GM12878 (cell line): ENCODE measurements at regions not wholly inside any gene's neighbourhood (a gene's known extent, or its start where the extent isn't known, plus 50 kb on each side); places are given as distances from the start of the nearest gene placed in this dataset.

Source experiments
- GATAD2B ChIP-seq: fragments of 450-650 bp; conservative IDR thresholded peaks from 2 replicates; pipeline ENCODE4 v1.6.1; 2017; ENCODE audit warnings: low read depth, mild to moderate bottlenecking, moderate library complexity
- HCFC1 ChIP-seq: fragments of 150-350 bp; IDR thresholded peaks from 2 replicates; pipeline ENCODE4 v1.6.1; 2014; ENCODE audit warnings: low read length
- IKZF1 ChIP-seq: fragments of 450-650 bp; conservative IDR thresholded peaks from 2 replicates; pipeline ENCODE4 v1.6.1; 2017; ENCODE audit warnings: antibody characterized with exemption, mild to moderate bottlenecking
- KAT2A ChIP-seq: conservative IDR thresholded peaks from 2 replicates; pipeline ENCODE4 v1.6.1; 2011; ENCODE audit warnings: low read depth, low read length; ENCODE audit not compliant: control insufficient read depth
- RCOR1 ChIP-seq: conservative IDR thresholded peaks from 2 replicates; pipeline ENCODE4 v1.6.1; 2012; ENCODE audit warnings: low read depth, low read length, improper control_type of control experiment
- SREBF1 ChIP-seq: IDR thresholded peaks from 2 replicates; pipeline ENCODE4 v1.6.1; 2012; ENCODE audit warnings: mild to moderate bottlenecking, low read length
- SRF ChIP-seq, 2 experiments: IDR thresholded peaks; 2 replicates each; pipeline ENCODE4 v1.6.1; 2011; ENCODE audit warnings: low read depth in 2 of 2, low read length in 2 of 2, mild to moderate bottlenecking in 1 of 2, moderate library complexity in 1 of 2
- TCF12 ChIP-seq: IDR thresholded peaks from 2 replicates; pipeline ENCODE4 v1.6.1; 2011; ENCODE audit warnings: low read depth, mild to moderate bottlenecking, low read length
- ZNF207 ChIP-seq: fragments of 450-650 bp; IDR thresholded peaks from 2 replicates; pipeline ENCODE4 v1.6.1; 2014; ENCODE audit warnings: antibody characterized with exemption, mild to moderate bottlenecking, borderline replicate concordance
- TF ChIP-seq, protein P1 (sequence below): fragments of 450-650 bp; formaldehyde crosslinking; IDR thresholded peaks from 2 replicates; pipeline ENCODE4 v1.4.0; 2022; ENCODE audit warnings: mild to moderate bottlenecking, moderate library complexity
- TF ChIP-seq, protein P2 (sequence below): fragments of 150-350 bp; IDR thresholded peaks from 2 replicates; pipeline ENCODE4 v1.6.1; 2016; ENCODE audit warnings: low read depth, low read length
- TF ChIP-seq, protein P3 (sequence below): fragments of 450-650 bp; conservative IDR thresholded peaks from 2 replicates; pipeline ENCODE4 v1.6.1; 2017; ENCODE audit warnings: mild to moderate bottlenecking, moderate library complexity

DNA sequence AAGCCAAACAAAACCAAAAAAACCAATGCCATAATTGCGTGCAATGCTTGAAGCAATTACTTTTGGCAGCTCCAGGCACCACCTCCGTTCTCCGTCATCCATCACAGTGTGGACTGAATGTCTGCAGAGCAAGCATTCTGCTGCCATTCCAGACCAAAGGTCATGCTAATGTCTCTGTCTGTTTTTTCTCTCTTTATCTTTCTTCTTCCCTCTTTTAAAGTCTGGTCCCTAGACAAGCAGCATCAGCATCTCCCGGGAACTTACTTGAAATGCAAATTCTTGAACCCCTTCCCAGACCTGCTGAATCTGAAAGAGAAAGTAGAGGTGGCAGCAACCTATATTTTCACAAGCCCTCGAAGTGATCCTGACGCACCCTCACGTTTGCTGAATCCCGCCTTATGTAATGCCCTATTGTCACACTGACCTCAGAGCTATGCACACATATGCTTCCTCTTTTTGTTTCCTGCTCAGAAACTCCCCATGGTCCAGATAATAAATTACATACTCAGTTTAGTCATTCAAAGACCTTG, 297.3 kb upstream of the PROK2 start (continued):
- TF ChIP-seq, protein P1, sequence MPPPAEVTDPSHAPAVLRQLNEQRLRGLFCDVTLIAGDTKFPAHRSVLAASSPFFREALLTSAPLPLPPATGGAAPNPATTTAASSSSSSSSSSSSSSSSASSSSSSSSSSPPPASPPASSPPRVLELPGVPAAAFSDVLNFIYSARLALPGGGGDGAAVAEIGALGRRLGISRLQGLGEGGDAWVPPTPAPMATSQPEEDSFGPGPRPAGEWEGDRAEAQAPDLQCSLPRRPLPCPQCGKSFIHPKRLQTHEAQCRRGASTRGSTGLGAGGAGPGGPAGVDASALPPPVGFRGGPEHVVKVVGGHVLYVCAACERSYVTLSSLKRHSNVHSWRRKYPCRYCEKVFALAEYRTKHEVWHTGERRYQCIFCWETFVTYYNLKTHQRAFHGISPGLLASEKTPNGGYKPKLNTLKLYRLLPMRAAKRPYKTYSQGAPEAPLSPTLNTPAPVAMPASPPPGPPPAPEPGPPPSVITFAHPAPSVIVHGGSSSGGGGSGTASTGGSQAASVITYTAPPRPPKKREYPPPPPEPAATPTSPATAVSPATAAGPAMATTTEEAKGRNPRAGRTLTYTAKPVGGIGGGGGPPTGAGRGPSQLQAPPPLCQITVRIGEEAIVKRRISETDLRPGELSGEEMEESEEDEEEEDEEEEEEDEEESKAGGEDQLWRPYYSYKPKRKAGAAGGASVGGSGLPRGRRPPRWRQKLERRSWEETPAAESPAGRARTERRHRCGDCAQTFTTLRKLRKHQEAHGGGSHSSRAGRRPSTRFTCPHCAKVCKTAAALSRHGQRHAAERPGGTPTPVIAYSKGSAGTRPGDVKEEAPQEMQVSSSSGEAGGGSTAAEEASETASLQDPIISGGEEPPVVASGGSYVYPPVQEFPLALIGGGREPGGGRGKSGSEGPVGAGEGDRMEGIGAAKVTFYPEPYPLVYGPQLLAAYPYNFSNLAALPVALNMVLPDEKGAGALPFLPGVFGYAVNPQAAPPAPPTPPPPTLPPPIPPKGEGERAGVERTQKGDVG (CRISPR knock-in tag): no peak
- TF ChIP-seq GATAD2B (no peak; the same call in 1 of the 2 replicates), KAT2A (no peak), SRF (IDR thresholded peaks at IDR 0.05; ENCODE audit: low read depth in 2 of 2, low read length in 2 of 2) (no peak), RCOR1 (no peak), TCF12 (no peak), IKZF1 (peak; percentile 87), ZNF207 (0 out of 2 replicates have a peak, but pooled peaks have one; percentile 35), SREBF1 (no peak), HCFC1 (no peak)
- TF ChIP-seq, protein P2, sequence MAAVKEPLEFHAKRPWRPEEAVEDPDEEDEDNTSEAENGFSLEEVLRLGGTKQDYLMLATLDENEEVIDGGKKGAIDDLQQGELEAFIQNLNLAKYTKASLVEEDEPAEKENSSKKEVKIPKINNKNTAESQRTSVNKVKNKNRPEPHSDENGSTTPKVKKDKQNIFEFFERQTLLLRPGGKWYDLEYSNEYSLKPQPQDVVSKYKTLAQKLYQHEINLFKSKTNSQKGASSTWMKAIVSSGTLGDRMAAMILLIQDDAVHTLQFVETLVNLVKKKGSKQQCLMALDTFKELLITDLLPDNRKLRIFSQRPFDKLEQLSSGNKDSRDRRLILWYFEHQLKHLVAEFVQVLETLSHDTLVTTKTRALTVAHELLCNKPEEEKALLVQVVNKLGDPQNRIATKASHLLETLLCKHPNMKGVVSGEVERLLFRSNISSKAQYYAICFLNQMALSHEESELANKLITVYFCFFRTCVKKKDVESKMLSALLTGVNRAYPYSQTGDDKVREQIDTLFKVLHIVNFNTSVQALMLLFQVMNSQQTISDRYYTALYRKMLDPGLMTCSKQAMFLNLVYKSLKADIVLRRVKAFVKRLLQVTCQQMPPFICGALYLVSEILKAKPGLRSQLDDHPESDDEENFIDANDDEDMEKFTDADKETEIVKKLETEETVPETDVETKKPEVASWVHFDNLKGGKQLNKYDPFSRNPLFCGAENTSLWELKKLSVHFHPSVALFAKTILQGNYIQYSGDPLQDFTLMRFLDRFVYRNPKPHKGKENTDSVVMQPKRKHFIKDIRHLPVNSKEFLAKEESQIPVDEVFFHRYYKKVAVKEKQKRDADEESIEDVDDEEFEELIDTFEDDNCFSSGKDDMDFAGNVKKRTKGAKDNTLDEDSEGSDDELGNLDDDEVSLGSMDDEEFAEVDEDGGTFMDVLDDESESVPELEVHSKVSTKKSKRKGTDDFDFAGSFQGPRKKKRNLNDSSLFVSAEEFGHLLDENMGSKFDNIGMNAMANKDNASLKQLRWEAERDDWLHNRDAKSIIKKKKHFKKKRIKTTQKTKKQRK: no peak
- TF ChIP-seq, protein P3, sequence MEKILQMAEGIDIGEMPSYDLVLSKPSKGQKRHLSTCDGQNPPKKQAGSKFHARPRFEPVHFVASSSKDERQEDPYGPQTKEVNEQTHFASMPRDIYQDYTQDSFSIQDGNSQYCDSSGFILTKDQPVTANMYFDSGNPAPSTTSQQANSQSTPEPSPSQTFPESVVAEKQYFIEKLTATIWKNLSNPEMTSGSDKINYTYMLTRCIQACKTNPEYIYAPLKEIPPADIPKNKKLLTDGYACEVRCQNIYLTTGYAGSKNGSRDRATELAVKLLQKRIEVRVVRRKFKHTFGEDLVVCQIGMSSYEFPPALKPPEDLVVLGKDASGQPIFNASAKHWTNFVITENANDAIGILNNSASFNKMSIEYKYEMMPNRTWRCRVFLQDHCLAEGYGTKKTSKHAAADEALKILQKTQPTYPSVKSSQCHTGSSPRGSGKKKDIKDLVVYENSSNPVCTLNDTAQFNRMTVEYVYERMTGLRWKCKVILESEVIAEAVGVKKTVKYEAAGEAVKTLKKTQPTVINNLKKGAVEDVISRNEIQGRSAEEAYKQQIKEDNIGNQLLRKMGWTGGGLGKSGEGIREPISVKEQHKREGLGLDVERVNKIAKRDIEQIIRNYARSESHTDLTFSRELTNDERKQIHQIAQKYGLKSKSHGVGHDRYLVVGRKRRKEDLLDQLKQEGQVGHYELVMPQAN: no peak
